ENCODE measurements at regions not wholly inside any gene's neighbourhood (a gene's known extent, or its start where the extent isn't known, plus 50 kb on each side); places are given as distances from the start of the nearest gene placed in this dataset.
"Not testable (repeated sequence)": the region's sequence is repeated elsewhere in the genome, so short reads cannot be mapped to it uniquely, and the experiment has no call there.

DNA sequence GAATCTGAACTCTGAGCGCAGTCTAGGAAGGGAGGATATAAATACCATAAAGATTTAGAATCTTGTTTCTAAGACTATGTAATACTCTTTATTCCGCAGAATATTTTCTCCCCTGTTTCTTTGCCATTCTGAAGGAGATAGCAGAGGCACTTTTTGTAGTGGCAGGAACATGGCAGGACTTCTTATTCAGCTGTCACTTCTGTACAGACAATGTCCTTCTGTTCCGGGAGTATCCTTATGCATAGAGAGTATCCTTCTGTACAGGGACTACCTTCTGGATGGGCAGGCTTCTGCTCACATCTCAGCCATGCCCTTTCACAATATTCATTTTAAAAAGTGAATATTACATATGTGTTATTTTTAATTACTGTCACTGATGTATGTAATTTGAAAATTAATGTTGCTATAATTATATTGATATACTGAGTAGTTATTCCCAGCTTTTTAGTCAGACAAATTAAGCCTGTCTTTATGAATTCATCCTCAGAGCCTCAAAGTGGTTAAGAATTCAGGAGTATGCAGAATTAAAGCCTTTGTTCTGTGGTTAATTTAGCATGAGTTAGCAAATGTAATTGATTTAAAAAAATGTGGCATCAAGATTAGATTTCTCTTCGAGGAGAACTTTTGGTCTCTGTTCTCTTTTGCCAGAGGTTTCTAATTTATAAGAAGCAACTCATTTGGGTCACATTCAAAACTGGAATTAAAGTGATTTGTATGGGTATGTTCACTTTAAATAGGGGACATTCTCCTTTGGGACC is 174.4 kb downstream of the FHIP1A start:
- no peak overlapping the region for H3K4me2 ChIP-seq (ENCODE audit: low read length)
- no peaks in the 10 kb centered on the region for H3K36me3 ChIP-seq (ENCODE audit: control insufficient read depth, low read length)
- H3K4me1 ChIP-seq (ENCODE audit: control insufficient read depth, low read length) = no peaks in the 10 kb centered on the region
- H3K4me3 ChIP-seq (ENCODE audit: low read length) = no peak overlapping the region
- no peaks in the 10 kb centered on the region for H3K9me3 ChIP-seq (ENCODE audit: control insufficient read depth, insufficient read depth, low read length)
- H4K20me1 ChIP-seq (ENCODE audit: control insufficient read depth, insufficient read depth, low read depth, low read length) = no peaks in the 10 kb centered on the region
- no peaks in the 10 kb centered on the region for H3K79me2 ChIP-seq (ENCODE audit: control insufficient read depth, low read length)
- no peaks in the 10 kb centered on the region; the same call in 1 of the 2 replicates for H3K27me3 ChIP-seq (ENCODE audit: control insufficient read depth, low read length)
- no peak for TF ChIP-seq EZH2phosphoT487 (IDR thresholded peaks at IDR 0.05; ENCODE audit: borderline replicate concordance, low read length)
- H3K9me2 ChIP-seq (replicated peaks; ENCODE audit: control insufficient read depth, low read length) = no peaks in the 10 kb centered on the region
- no peak overlapping the region for H3K27ac ChIP-seq (ENCODE audit: low read depth, low read length)
- no peaks in the 10 kb centered on the region for H3F3A ChIP-seq (ENCODE audit: control insufficient read depth, insufficient read depth)

DNA sequence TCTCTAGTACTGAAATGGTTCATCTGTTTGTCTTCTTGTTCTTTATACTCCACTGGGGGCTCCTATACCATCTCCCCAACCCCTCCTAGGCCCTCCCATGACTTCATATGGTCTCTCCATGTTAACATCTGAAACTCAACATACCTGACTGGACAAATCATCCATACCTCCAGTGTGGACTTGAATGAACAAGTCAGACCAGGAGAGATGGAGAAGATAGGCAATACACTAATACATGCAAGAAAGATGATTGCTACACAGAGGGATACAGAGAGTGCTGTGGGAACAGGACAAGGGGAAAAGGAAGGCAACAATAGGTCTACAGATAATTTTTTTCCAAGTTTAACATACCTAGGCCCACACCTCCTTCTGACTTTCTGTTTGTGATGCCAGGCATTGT is 175.1 kb downstream of the FHIP1A start:
- Histone ChIP-seq H3K4me2 (ENCODE audit: low read length) (no peak overlapping the region), H3K27me3 (ENCODE audit: control insufficient read depth, low read length) (no peaks in the 10 kb centered on the region; the same call in 1 of the 2 replicates), H4K20me1 (ENCODE audit: control insufficient read depth, insufficient read depth, low read depth, low read length) (no peaks in the 10 kb centered on the region), H3K4me1 (ENCODE audit: control insufficient read depth, low read length) (no peaks in the 10 kb centered on the region), H3K79me2 (ENCODE audit: control insufficient read depth, low read length) (no peaks in the 10 kb centered on the region), H3K36me3 (ENCODE audit: control insufficient read depth, low read length) (no peaks in the 10 kb centered on the region), H3K9me3 (ENCODE audit: control insufficient read depth, insufficient read depth, low read length) (no peaks in the 10 kb centered on the region), H3F3A (ENCODE audit: control insufficient read depth, insufficient read depth) (no peaks in the 10 kb centered on the region), H3K4me3 (ENCODE audit: low read length) (no peak overlapping the region), H3K9me2 (replicated peaks; ENCODE audit: control insufficient read depth, low read length) (no peaks in the 10 kb centered on the region), H3K27ac (ENCODE audit: low read depth, low read length) (no peak overlapping the region)
- TF ChIP-seq EZH2phosphoT487 (IDR thresholded peaks at IDR 0.05; ENCODE audit: borderline replicate concordance, low read length) = no peak
- TF ChIP-seq, protein P1, sequence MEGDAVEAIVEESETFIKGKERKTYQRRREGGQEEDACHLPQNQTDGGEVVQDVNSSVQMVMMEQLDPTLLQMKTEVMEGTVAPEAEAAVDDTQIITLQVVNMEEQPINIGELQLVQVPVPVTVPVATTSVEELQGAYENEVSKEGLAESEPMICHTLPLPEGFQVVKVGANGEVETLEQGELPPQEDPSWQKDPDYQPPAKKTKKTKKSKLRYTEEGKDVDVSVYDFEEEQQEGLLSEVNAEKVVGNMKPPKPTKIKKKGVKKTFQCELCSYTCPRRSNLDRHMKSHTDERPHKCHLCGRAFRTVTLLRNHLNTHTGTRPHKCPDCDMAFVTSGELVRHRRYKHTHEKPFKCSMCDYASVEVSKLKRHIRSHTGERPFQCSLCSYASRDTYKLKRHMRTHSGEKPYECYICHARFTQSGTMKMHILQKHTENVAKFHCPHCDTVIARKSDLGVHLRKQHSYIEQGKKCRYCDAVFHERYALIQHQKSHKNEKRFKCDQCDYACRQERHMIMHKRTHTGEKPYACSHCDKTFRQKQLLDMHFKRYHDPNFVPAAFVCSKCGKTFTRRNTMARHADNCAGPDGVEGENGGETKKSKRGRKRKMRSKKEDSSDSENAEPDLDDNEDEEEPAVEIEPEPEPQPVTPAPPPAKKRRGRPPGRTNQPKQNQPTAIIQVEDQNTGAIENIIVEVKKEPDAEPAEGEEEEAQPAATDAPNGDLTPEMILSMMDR (IDR thresholded peaks at IDR 0.05; ENCODE audit: low read depth, low read length, poor library complexity, severe bottlenecking) = no peak

DNA sequence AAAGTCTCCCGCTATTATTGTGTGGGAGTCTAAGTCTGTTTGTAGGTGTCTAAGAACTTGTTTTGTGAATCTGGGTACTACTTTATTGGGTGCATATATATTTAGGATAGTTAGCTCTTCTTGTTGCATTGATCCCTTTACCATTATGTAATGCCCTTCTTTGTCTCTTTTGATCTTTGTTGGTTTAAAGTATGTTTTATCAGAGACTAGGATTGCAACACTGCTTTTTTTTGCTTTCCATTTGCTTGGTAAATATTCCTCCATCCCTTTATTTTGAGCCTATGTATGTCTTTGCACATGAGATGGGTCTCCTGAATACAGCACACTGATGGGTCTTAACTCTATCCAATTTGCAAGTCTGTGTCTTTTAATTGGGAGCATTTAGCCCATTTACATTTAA is 165.2 kb downstream of the GATB start:
- not testable (repeated sequence) for H3K27ac ChIP-seq (ENCODE audit: low read depth, low read length); H3K36me3 ChIP-seq (ENCODE audit: control insufficient read depth, low read length); H3K4me2 ChIP-seq (ENCODE audit: low read length); H3F3A ChIP-seq (ENCODE audit: control insufficient read depth, insufficient read depth); H3K9me2 ChIP-seq (replicated peaks; ENCODE audit: control insufficient read depth, low read length); H4K20me1 ChIP-seq (ENCODE audit: control insufficient read depth, insufficient read depth, low read depth, low read length); H3K27me3 ChIP-seq (ENCODE audit: control insufficient read depth, low read length); H3K9me3 ChIP-seq (ENCODE audit: control insufficient read depth, insufficient read depth, low read length); H3K4me1 ChIP-seq (ENCODE audit: control insufficient read depth, low read length); H3K79me2 ChIP-seq (ENCODE audit: control insufficient read depth, low read length); H3K4me3 ChIP-seq (ENCODE audit: low read length)

DNA sequence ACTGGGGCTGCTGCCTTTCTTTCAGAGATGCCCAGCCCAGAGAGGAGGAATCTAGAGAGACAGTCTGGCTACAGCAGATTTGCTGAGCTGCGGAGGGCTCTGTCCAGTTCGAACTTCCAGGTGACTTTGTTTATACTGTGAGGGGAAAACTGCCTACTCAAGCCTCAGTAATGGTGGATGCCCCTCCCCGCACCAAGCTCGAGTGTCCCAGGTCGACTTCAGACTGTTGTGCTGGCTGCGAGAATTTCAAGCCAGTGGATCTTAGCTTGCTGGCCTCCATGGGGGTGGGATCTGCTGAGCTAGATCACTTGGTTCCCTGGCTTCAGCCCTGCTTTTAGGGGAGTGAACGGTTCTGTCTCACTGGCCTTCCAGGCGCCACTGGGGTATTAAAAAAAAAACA is 163.1 kb downstream of the GATB start:
- H3F3A ChIP-seq (ENCODE audit: control insufficient read depth, insufficient read depth); H3K36me3 ChIP-seq (ENCODE audit: control insufficient read depth, low read length); H3K4me3 ChIP-seq (ENCODE audit: low read length); H3K9me2 ChIP-seq (replicated peaks; ENCODE audit: control insufficient read depth, low read length); H3K4me1 ChIP-seq (ENCODE audit: control insufficient read depth, low read length); H3K27me3 ChIP-seq (ENCODE audit: control insufficient read depth, low read length); H3K9me3 ChIP-seq (ENCODE audit: control insufficient read depth, insufficient read depth, low read length); H3K79me2 ChIP-seq (ENCODE audit: control insufficient read depth, low read length); H3K27ac ChIP-seq (ENCODE audit: low read depth, low read length); H4K20me1 ChIP-seq (ENCODE audit: control insufficient read depth, insufficient read depth, low read depth, low read length); H3K4me2 ChIP-seq (ENCODE audit: low read length): not testable (repeated sequence)

DNA sequence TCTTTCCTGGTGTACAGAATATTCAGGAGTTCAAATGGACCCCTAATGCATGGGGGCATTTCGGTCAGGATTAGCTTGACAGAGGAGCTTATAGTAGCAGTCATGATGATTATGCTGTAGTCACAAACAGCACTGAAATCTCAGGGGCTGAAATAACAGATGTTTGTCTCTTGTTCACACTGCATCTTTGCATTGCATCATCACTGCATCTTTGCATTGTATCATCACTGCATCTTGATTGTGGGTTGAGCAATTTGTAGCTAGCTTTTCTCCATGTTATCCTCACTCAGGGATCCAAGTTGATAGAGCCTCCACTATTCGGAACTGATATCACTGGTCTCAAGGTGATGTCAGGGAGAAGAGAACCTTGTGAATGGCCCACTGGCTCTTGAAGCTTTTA is 160.9 kb downstream of the GATB start:
- Histone ChIP-seq H3K4me2 (ENCODE audit: low read length) (no peak overlapping the region), H4K20me1 (ENCODE audit: control insufficient read depth, insufficient read depth, low read depth, low read length) (no peaks in the 10 kb centered on the region), H3F3A (ENCODE audit: control insufficient read depth, insufficient read depth) (no peaks in the 10 kb centered on the region), H3K27me3 (ENCODE audit: control insufficient read depth, low read length) (no peaks in the 10 kb centered on the region), H3K79me2 (ENCODE audit: control insufficient read depth, low read length) (no peaks in the 10 kb centered on the region), H3K4me1 (ENCODE audit: control insufficient read depth, low read length) (no peaks in the 10 kb centered on the region), H3K9me2 (replicated peaks; ENCODE audit: control insufficient read depth, low read length) (no peaks in the 10 kb centered on the region), H3K27ac (ENCODE audit: low read depth, low read length) (no peak overlapping the region), H3K4me3 (ENCODE audit: low read length) (no peak overlapping the region), H3K9me3 (ENCODE audit: control insufficient read depth, insufficient read depth, low read length) (no peaks in the 10 kb centered on the region), H3K36me3 (ENCODE audit: control insufficient read depth, low read length) (no peaks in the 10 kb centered on the region)
- TF ChIP-seq, protein P1 (IDR thresholded peaks at IDR 0.05; ENCODE audit: low read depth, low read length, poor library complexity, severe bottlenecking) = no peak
- no peak for TF ChIP-seq EZH2phosphoT487 (IDR thresholded peaks at IDR 0.05; ENCODE audit: borderline replicate concordance, low read length)
